G401 (cell line): ENCODE measurements at regions not wholly inside any gene's neighbourhood (a gene's known extent, or its start where the extent isn't known, plus 50 kb on each side); places are given as distances from the start of the nearest gene placed in this dataset.

ENCODE experiments used
- DNase-seq: peaks from one replicate; pipeline ENCODE4 v3.0.0-alpha.2; 2015; ENCODE audit warnings: low spot score
- in situ Hi-C: cut with HindIII; loops from 2 replicates; pipeline ENCODE4 v1.10.0; 2016; ENCODE audit warnings: low sequenced_read_pairs, mixed read lengths

GRCh38 chr4:133921280-133922195 is 280.1 kb downstream of the PABPC4L start:
- DNase-seq, result no peak
- in situ Hi-C loops, result no loop called here

GRCh38 chr4:133920236-133920635 is 281.4 kb downstream of the PABPC4L start:
- no peak for DNase-seq
- in situ Hi-C loops, result no loop called here

GRCh38 chr4:133910165-133910564 is 291.4 kb downstream of the PABPC4L start:
- no peak for DNase-seq
- in situ Hi-C loops, result no loop called here

- in situ Hi-C loops, result no loop called here
- DNase-seq, result no peak
Observed at GRCh38 chr4:133903029-133903428, 298.6 kb downstream of the PABPC4L start.

GRCh38 chr4:133891011-133891410 is 310.6 kb downstream of the PABPC4L start:
- in situ Hi-C loops, result no loop called here
- no peak for DNase-seq

GRCh38 chr4:133887723-133888122 is 313.9 kb downstream of the PABPC4L start:
- in situ Hi-C loops, result no loop called here

GRCh38 chr4:133869486-133869885 is 332.1 kb downstream of the PABPC4L start:
- in situ Hi-C loops, result no loop called here
- DNase-seq, result no peak

More at GRCh38 chr4:133887723-133888122, 313.9 kb downstream of the PABPC4L start:
- no peak for DNase-seq

GRCh38 chr4:133868856-133869255 is 332.7 kb downstream of the PABPC4L start:
- in situ Hi-C loops, result no loop called here
- no peak for DNase-seq

GRCh38 chr4:133866328-133866699 is 335.3 kb downstream of the PABPC4L start:
- in situ Hi-C loops, result no loop called here
- DNase-seq, result no peak

- DNase-seq, result no peak
- in situ Hi-C loops, result no loop called here
Observed at GRCh38 chr4:133865612-133866327, 335.8 kb downstream of the PABPC4L start.

GRCh38 chr4:133863153-133863552 is 338.4 kb downstream of the PABPC4L start:
- DNase-seq, result no peak
- in situ Hi-C loops, result no loop called here

GRCh38 chr4:133856731-133857355 is 344.7 kb downstream of the PABPC4L start:
- DNase-seq, result no peak
- in situ Hi-C loops, result no loop called here

GRCh38 chr4:133855001-133855400 is 346.6 kb downstream of the PABPC4L start:
- DNase-seq, result no peak
- in situ Hi-C loops, result no loop called here

GRCh38 chr4:133839326-133839725 is 362.3 kb downstream of the PABPC4L start:
- in situ Hi-C loops, result no loop called here
- no peak for DNase-seq

- no peak for DNase-seq
- in situ Hi-C loops, result no loop called here
Observed at GRCh38 chr4:133823177-133823576, 378.4 kb downstream of the PABPC4L start.

GRCh38 chr4:133812954-133813353 is 388.6 kb downstream of the PABPC4L start:
- in situ Hi-C loops, result no loop called here
- no peak for DNase-seq

- in situ Hi-C loops, result no loop called here
Observed at GRCh38 chr4:133812236-133812635, 389.4 kb downstream of the PABPC4L start.

GRCh38 chr4:133808151-133808550 is 393.4 kb downstream of the PABPC4L start:
- in situ Hi-C loops, result no loop called here
- DNase-seq, result no peak

More at GRCh38 chr4:133812236-133812635, 389.4 kb downstream of the PABPC4L start:
- DNase-seq, result no peak

- DNase-seq, result no peak
- in situ Hi-C loops, result no loop called here
Observed at GRCh38 chr4:133803341-133803740, 398.2 kb downstream of the PABPC4L start.
